CMK (cell line): ENCODE measurements at regions not wholly inside any gene's neighbourhood (a gene's known extent, or its start where the extent isn't known, plus 50 kb on each side); places are given as distances from the start of the nearest gene placed in this dataset.
"Not testable (repeated sequence)": the region's sequence is repeated elsewhere in the genome, so short reads cannot be mapped to it uniquely, and the experiment has no call there.

Source experiments
- DNase-seq: peaks from one replicate; pipeline ENCODE4 v3.0.0-alpha.2; 2010; ENCODE audit warnings: low read depth

GRCh38 chr20:48230216-48230615 is 444.9 kb upstream of the SULF2 start:
- DNase-seq, result no peak

- DNase-seq, result no peak
Measured at GRCh38 chr20:48227381-48227780, 442.1 kb upstream of the SULF2 start.

GRCh38 chr20:48226642-48227041 is 441.4 kb upstream of the SULF2 start:
- DNase-seq, result no peak

- DNase-seq, result no peak
Measured at GRCh38 chr20:48224533-48225050, 439.3 kb upstream of the SULF2 start.

GRCh38 chr20:48223715-48224114 is 438.4 kb upstream of the SULF2 start:
- no peak for DNase-seq

- no peak for DNase-seq
Measured at GRCh38 chr20:48222595-48223180, 437.4 kb upstream of the SULF2 start.

GRCh38 chr20:48220033-48220633 is 434.9 kb upstream of the SULF2 start:
- no peak for DNase-seq

- no peak for DNase-seq
Measured at GRCh38 chr20:48219306-48219705, 434.0 kb upstream of the SULF2 start.

GRCh38 chr20:48217190-48217589 is 431.9 kb upstream of the SULF2 start:
- DNase-seq, result no peak

- no peak for DNase-seq
Measured at GRCh38 chr20:48215536-48215935, 430.3 kb upstream of the SULF2 start.

GRCh38 chr20:48214601-48215000 is 429.3 kb upstream of the SULF2 start:
- DNase-seq, result no peak

GRCh38 chr20:48213635-48214034 is 428.4 kb upstream of the SULF2 start:
- DNase-seq, result not testable (repeated sequence)

- no peak for DNase-seq
Measured at GRCh38 chr20:48212806-48213509, 427.7 kb upstream of the SULF2 start.

GRCh38 chr20:48211847-48212246 is 426.6 kb upstream of the SULF2 start:
- DNase-seq, result no peak

- no peak for DNase-seq
Measured at GRCh38 chr20:48211238-48211637, 426.0 kb upstream of the SULF2 start.

GRCh38 chr20:48210111-48211027 is 425.1 kb upstream of the SULF2 start:
- DNase-seq, result no peak

- no peak for DNase-seq
Measured at GRCh38 chr20:48209102-48209501, 423.8 kb upstream of the SULF2 start.

GRCh38 chr20:48208176-48208575 is 422.9 kb upstream of the SULF2 start:
- no peak for DNase-seq

- no peak for DNase-seq
Measured at GRCh38 chr20:48207505-48207904, 422.2 kb upstream of the SULF2 start.

GRCh38 chr20:48205786-48206185 is 420.5 kb upstream of the SULF2 start:
- DNase-seq, result no peak

- DNase-seq, result no peak
Measured at GRCh38 chr20:48205281-48205782, 420.1 kb upstream of the SULF2 start.

- DNase-seq, result no peak
Measured at GRCh38 chr20:48204499-48204898, 419.2 kb upstream of the SULF2 start.
